ENCODE measurements at regions not wholly inside any gene's neighbourhood (a gene's known extent, or its start where the extent isn't known, plus 50 kb on each side); places are given as distances from the start of the nearest gene placed in this dataset.

DNA sequence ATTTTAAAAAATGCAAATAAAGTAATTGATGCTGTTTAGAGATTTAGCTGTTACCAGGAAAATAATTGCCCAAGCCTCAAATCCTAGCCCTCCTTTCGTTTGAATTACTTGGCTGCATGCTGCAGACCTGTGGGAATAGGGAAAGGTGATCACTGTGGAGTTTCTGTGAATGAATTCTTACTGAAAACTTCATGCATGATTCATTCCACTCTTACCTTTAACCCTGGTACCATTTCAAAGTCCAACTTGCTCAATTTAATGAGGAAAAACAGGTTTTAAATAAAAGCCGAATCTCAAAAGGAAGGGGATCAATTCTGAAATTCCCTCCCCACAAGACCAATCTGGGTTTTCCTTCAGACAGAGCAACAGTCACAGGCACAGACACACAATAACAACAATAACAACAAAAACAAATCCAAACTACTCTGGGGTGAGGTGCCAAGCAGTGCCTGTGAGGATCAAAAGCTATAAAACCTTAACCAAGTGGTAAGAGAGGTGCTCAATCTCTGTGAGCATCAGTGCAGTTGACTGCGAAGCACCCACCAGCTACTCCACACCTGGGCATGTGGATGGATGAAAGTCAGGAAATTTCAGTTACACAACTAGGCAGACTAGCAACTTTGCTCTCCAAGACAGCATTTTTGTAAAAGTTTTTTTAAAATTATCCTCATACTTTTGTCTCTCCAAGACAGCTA is 200.8 kb downstream of the CNTN3 start:
- no peak overlapping the region for H3K4me3 ChIP-seq (ENCODE audit: low read depth, low read length)
- TF ChIP-seq, protein P1, sequence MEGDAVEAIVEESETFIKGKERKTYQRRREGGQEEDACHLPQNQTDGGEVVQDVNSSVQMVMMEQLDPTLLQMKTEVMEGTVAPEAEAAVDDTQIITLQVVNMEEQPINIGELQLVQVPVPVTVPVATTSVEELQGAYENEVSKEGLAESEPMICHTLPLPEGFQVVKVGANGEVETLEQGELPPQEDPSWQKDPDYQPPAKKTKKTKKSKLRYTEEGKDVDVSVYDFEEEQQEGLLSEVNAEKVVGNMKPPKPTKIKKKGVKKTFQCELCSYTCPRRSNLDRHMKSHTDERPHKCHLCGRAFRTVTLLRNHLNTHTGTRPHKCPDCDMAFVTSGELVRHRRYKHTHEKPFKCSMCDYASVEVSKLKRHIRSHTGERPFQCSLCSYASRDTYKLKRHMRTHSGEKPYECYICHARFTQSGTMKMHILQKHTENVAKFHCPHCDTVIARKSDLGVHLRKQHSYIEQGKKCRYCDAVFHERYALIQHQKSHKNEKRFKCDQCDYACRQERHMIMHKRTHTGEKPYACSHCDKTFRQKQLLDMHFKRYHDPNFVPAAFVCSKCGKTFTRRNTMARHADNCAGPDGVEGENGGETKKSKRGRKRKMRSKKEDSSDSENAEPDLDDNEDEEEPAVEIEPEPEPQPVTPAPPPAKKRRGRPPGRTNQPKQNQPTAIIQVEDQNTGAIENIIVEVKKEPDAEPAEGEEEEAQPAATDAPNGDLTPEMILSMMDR (IDR thresholded peaks at IDR 0.05; ENCODE audit: low read depth, low read length), result no peak

DNA sequence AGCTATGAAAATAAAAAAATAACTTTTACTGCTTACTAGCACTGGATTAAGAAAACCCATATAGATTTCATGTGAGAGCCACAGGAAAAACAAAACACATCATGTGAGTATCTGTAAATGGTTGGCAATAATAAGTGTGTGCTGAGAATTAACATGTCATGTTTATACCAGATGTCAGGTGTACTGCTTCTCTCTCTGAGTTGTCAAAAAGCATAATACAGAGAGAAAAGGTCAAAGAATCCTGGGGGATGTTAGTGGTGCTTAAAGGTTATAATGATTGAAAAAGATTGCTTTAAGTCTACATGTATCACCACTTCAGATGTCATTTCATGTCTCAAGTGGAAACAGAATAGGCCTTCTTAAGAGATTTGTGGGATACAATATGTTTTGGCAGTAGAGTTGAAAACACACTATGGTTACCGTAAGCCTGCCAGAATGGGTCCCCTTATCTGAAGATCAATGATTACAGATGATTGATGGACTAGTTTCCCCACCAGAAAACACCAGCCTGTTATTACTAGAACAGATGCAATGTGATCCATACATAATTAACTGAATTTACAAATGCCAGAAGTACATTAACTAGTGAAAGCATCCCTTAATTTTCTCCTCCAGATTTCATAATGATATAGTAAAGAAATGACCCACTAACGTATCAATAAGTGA is 204.1 kb downstream of the CNTN3 start:
- no peak overlapping the region for H3K4me3 ChIP-seq (ENCODE audit: low read depth, low read length)
- TF ChIP-seq, protein P1 (IDR thresholded peaks at IDR 0.05; ENCODE audit: low read depth, low read length), result no peak

DNA sequence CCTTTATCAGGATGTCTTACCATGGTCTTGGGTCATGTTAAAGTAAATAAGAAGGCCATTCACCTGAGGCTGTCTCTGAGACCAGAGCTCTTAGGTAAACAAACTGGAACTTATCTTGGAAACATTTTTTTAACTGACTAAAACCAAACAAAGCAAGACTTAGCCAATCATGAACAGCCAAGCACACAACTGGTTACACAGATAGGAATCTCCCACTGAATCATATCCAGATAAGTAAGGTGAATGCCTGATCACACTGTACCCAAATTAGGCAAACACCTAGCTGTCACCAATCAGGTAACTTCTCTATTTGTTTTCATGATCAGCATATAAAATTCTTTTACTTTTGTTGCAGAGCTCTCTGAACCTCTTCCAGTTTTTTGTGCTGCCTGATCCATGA is 205.4 kb downstream of the CNTN3 start:
- H3K4me3 ChIP-seq (ENCODE audit: low read depth, low read length), result no peak overlapping the region
- TF ChIP-seq, protein P1 (IDR thresholded peaks at IDR 0.05; ENCODE audit: low read depth, low read length), result no peak

DNA sequence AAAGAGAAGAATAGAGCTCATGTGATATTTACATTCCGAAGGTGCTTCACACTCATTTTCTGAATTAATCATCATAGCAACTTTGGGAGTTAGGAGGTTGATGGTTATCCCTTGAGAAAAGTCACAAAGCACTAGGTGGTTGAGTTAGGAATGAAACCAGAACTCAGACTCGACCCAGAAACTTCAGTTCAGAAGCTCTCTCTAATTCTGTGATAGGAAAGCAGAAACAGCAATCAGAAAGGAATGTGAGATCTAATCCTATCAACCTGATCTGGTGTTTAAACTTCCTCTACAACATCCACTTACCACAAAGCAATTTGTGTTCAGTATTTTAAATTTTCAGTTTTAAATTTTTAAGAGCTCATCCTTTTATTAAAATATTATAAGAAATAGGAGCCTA is 211.2 kb downstream of the CNTN3 start:
- TF ChIP-seq, protein P1 (IDR thresholded peaks at IDR 0.05; ENCODE audit: low read depth, low read length), result no peak
- no peak overlapping the region for H3K4me3 ChIP-seq (ENCODE audit: low read depth, low read length)

DNA sequence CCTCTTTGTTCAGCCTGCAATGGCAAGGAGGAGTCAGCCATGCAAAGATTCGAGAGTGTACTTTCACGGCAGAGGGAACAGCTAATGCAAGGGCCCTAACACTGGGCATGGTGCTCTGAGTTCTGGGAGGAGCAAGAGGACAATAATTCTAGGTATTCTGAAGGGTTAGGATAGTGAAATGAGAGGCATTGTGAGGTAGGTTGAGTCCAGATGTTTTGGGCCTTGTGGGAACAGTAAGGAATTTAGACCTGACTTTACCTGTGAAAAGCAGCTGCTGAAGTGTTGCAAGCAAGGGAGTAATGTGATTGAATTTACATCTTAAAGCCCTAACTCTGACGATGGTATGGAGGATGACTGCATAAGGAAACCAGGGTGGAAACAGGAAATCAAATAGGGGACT is 211.6 kb downstream of the CNTN3 start:
- no peak overlapping the region for H3K4me3 ChIP-seq (ENCODE audit: low read depth, low read length)
- TF ChIP-seq, protein P1 (IDR thresholded peaks at IDR 0.05; ENCODE audit: low read depth, low read length), result no peak

DNA sequence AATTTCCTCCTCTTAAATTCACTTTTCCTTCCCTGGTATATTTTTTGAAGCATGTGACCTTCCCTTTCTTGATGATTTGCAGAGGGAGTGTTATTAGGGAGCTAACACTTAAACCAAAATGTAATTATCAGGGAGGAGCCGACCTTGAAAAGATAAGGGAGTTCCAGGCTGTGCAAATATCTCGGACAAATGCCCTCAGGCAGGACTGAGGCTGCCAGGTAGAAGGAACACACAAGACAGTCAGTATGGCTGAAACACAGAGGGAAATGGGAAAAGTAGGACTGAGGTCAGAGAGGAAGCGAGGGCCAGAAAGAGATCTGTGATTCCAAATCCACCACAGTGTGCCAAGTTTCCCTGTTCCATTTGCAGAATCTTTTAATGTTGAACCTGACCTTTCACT is 221.0 kb downstream of the CNTN3 start:
- no peak overlapping the region for H3K4me3 ChIP-seq (ENCODE audit: low read depth, low read length)
- TF ChIP-seq, protein P1 (IDR thresholded peaks at IDR 0.05; ENCODE audit: low read depth, low read length), result no peak

DNA sequence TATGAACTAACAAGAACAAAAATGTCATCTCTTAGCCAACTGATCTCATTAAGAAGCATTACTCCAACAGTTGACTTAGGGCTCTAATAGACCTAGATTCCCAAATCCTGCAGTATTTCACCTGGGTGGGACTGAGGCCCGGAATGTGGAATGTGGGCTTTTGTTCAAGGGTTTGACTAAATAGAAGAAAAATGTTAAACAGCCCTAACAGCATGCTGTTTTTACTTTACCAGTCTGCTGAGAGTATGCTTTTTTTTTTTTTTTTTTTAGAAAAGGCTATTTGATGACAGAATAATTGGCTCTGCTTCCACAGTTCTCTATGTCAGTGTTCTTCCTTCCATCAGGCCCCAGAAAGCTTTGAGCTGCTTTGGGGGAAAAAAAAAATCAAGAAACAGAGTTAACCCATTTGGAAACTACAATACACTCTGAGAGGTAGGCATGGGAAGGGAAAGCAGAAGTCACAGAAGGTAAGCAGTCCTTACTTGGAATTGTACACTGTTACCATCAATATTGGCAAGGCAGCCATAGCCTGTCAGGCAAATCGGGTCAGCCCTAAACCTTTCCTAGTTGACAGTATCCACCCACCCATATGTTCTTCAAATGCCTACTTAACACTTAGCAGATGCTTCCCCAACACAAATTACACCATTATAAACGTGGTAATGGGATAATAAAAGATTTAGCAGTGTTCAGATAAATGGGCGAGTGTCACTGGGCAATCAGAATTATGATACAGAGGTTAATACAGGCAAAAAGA is 224.2 kb downstream of the CNTN3 start:
- TF ChIP-seq, protein P1 (IDR thresholded peaks at IDR 0.05; ENCODE audit: low read depth, low read length), result no peak
- H3K4me3 ChIP-seq (ENCODE audit: low read depth, low read length), result no peak overlapping the region

All from WI38 (cell line).